Erythroblast (primary cell): ENCODE measurements at regions not wholly inside any gene's neighbourhood (a gene's known extent, or its start where the extent isn't known, plus 50 kb on each side); places are given as distances from the start of the nearest gene placed in this dataset.

Source experiments
- GATA1 ChIP-seq: IDR thresholded peaks from 2 replicates; pipeline ENCODE4 v1.6.1; 2011; ENCODE audit warnings: low read depth, mild to moderate bottlenecking, control low read depth, low read length, moderate library complexity
- POLR2A ChIP-seq: IDR thresholded peaks from 2 replicates; pipeline ENCODE4 v1.6.1; 2011; ENCODE audit warnings: mild to moderate bottlenecking, low read length

GRCh38 chr2:187989925-187990623 is 301.6 kb upstream of the GULP1 start:
- TF ChIP-seq POLR2A (no peak), GATA1 (no peak)
